ENCODE measurements at regions not wholly inside any gene's neighbourhood (a gene's known extent, or its start where the extent isn't known, plus 50 kb on each side); places are given as distances from the start of the nearest gene placed in this dataset.

GRCh38 chr11:119979701-119980100 lies 158.2 kb downstream of the TRIM29 start:
- no peak for TF ChIP-seq ZNF551 (CRISPR knock-in tag; IDR thresholded peaks at IDR 0.05)
- no peak for TF ChIP-seq MLX (CRISPR knock-in tag; conservative IDR thresholded peaks at IDR 0.05)
- no peak for TF ChIP-seq ZBTB1 (CRISPR knock-in tag; IDR thresholded peaks at IDR 0.05; ENCODE audit: borderline replicate concordance, low read depth)

Measured in K562 (cell line).